Gastrocnemius medialis (tissue), 4 donors: ENCODE measurements at regions not wholly inside any gene's neighbourhood (a gene's known extent, or its start where the extent isn't known, plus 50 kb on each side); places are given as distances from the start of the nearest gene placed in this dataset.

Experiments
- CTCF ChIP-seq, 5 experiments: fragments of 450-650 bp in 3 of 5; fragments of 200-600 bp in 2 of 5; sonication (generic) in 2 of 5; IDR thresholded peaks in 4 of 5; conservative IDR thresholded peaks in 1 of 5; 1 replicate in 4 of 5; 2 replicates in 1 of 5; pipeline ENCODE4 v1.5.1; 2016 to 2019; ENCODE audit warnings: antibody characterized with exemption in 5 of 5, mild to moderate bottlenecking in 3 of 5, moderate library complexity in 3 of 5
- POLR2A ChIP-seq, 2 donors: fragments of 450-650 bp; IDR thresholded peaks; one replicate each; pipeline ENCODE4 v1.6.1; 2017; ENCODE audit warnings: antibody characterized with exemption in 2 of 2, mild to moderate bottlenecking in 2 of 2, moderate library complexity in 2 of 2

GRCh38 chr20:47427746-47428145 is 71.2 kb upstream of the ZMYND8 start:
- TF ChIP-seq CTCF (IDR thresholded peaks at IDR 0.05 in 4 of 5, conservative IDR thresholded peaks at IDR 0.05 in 1 of 5) (no peak), POLR2A (IDR thresholded peaks at IDR 0.05) (no peak)
